GM10248 (cell line): ENCODE measurements at regions not wholly inside any gene's neighbourhood (a gene's known extent, or its start where the extent isn't known, plus 50 kb on each side); places are given as distances from the start of the nearest gene placed in this dataset.

Source experiments
- CTCF ChIA-PET: fragments of 300-600 bp; sonication (Branson Sonifier 250); formaldehyde crosslinking; extraction: SDS; loops from one replicate; lab custom pipeline; 2021; ENCODE audit warnings: antibody characterized with exemption; lab: Yijun Ruan, JAX
- POLR2A ChIA-PET: fragments of 350-650 bp; sonication (Branson Sonifier 250); formaldehyde crosslinking; extraction: SDS; loops from one replicate; lab custom pipeline; 2020; ENCODE audit warnings: antibody characterized with exemption; lab: Yijun Ruan, JAX
- DNase-seq: peaks from one replicate; pipeline ENCODE4 v3.0.0; 2012; ENCODE audit errors: extremely low spot score
- TF ChIP-seq, protein P1 (sequence below): IDR thresholded peaks from 2 replicates; pipeline ENCODE4 v1.5.1; 2012; ENCODE audit warnings: mild to moderate bottlenecking, low read depth; ENCODE audit errors: extremely low read depth, missing control alignments, control extremely low read depth

DNA sequence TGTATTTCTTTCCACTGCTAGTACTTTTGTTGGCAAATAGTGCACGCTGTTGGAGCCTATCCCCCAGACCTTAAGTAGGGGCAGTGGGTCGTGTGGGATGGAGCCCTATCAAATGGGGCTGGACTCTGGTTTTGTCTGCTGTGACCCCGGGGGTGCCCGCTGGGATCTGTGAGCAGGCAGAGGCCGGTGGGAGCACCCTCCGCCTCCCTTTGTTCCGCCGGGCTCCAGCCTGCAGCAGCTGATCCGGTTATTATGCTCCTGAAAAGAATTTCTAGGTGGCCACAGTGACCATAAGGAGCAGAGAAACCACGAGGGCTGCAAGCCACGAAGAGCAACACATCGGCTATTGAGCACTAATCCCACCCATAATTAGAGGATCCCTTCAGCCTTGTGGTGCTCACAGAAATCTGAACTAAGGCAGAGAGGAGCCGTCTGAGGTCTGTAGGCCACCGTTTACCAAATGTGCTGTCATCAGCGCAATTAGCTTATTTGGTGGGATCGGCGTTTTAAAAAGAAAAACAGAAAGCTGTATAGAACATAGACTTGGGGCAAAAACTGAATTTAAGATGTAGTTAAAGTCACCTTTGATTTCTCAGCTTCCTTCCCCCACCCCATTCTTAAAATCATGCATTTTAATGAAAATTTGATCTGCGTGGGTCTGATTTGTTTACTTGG is 598.3 kb upstream of the JAG1 start:
- DNase-seq, result no peak
- ChIA-PET POLR2A (no interaction called here), CTCF (interaction anchor here (1.1 to 1.9 kb wide), 5 partner anchors 23 to 600 kb away, joined by 3 to 5 read pairs (median 3); no protein-coding TSS in a partner anchor)
- TF ChIP-seq, protein P1, sequence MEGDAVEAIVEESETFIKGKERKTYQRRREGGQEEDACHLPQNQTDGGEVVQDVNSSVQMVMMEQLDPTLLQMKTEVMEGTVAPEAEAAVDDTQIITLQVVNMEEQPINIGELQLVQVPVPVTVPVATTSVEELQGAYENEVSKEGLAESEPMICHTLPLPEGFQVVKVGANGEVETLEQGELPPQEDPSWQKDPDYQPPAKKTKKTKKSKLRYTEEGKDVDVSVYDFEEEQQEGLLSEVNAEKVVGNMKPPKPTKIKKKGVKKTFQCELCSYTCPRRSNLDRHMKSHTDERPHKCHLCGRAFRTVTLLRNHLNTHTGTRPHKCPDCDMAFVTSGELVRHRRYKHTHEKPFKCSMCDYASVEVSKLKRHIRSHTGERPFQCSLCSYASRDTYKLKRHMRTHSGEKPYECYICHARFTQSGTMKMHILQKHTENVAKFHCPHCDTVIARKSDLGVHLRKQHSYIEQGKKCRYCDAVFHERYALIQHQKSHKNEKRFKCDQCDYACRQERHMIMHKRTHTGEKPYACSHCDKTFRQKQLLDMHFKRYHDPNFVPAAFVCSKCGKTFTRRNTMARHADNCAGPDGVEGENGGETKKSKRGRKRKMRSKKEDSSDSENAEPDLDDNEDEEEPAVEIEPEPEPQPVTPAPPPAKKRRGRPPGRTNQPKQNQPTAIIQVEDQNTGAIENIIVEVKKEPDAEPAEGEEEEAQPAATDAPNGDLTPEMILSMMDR, result no peak

- TF ChIP-seq, protein P1, result peak; percentile 58
- CTCF ChIA-PET, result interaction anchor here (0.7 to 1.5 kb wide), 4 partner anchors 11 to 603 kb away, joined by 3 to 4 read pairs (median 4); no protein-coding TSS in a partner anchor
- POLR2A ChIA-PET, result no interaction called here
- DNase-seq, result peak; percentile 50
Measured at GRCh38 chr20:11274141-11274594, 600.4 kb upstream of the JAG1 start.

- CTCF ChIA-PET, result interaction anchor here (1.4 kb wide), 1 partner anchor 11 kb away, joined by 3 read pairs; no protein-coding TSS in a partner anchor
- no peak for DNase-seq
- POLR2A ChIA-PET, result no interaction called here
- TF ChIP-seq, protein P1, result no peak
Measured at GRCh38 chr20:11275740-11276139, 601.9 kb upstream of the JAG1 start.

GRCh38 chr20:11277170-11277569 is 603.4 kb upstream of the JAG1 start:
- TF ChIP-seq, protein P1, result no peak
- ChIA-PET POLR2A (interaction anchor here (0.7 kb wide), 1 partner anchor 709 kb away, joined by 3 read pairs; no protein-coding TSS in a partner anchor), CTCF (interaction anchor here (1.4 to 2.6 kb wide), 3 partner anchors 10 to 724 kb away, joined by 3 to 7 read pairs (median 5); no protein-coding TSS in a partner anchor)
- no peak for DNase-seq

DNA sequence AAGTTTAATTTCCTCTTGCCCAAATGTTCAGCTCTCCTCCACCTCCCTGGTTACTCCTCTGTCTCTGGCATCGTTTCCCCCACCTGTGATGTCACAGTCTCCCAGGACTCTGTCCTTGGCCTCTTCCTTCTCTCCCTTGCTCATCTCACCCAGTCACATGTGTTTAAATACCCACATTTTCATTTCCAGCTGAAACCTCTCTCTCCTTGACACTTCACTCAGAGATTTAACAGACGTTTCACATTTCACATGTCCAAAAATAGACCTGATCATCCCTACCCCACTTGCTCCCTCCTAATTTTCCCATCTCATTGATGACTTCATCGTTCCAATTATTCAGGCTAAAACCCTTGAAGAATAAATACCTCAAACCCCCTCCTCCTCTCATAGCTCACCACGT is 604.1 kb upstream of the JAG1 start:
- TF ChIP-seq, protein P1, result no peak
- CTCF ChIA-PET, result interaction anchor here (1.0 to 2.6 kb wide), 3 partner anchors 11 to 725 kb away, joined by 4 to 7 read pairs (median 5); no protein-coding TSS in a partner anchor
- POLR2A ChIA-PET, result no interaction called here
- no peak for DNase-seq

GRCh38 chr20:11278461-11278860 is 604.7 kb upstream of the JAG1 start:
- CTCF ChIA-PET, result interaction anchor here (0.8 to 3.0 kb wide), 5 partner anchors 11 to 875 kb away, joined by 3 to 15 read pairs (median 4); no protein-coding TSS in a partner anchor
- POLR2A ChIA-PET, result no interaction called here
- DNase-seq, result no peak
- TF ChIP-seq, protein P1, result no peak
